Astrocyte of the cerebellum (primary cell): ENCODE measurements at regions not wholly inside any gene's neighbourhood (a gene's known extent, or its start where the extent isn't known, plus 50 kb on each side); places are given as distances from the start of the nearest gene placed in this dataset.

ENCODE experiments used
- DNase-seq: peaks from one replicate; pipeline ENCODE4 v3.0.0-alpha.2; 2011; ENCODE audit warnings: low read depth
- H3K4me3 ChIP-seq: 2 replicates; pipeline ENCODE4 v1.5.1; 2011; ENCODE audit warnings: mild to moderate bottlenecking, low read depth, low read length, moderate library complexity
- in situ Hi-C: cut with HindIII; loops from 2 replicates; pipeline ENCODE4 v1.10.0; 2017; ENCODE audit warnings: low sequenced_read_pairs
- TF ChIP-seq, protein P1 (sequence below): IDR thresholded peaks from 2 replicates; pipeline ENCODE4 v1.5.1; 2012; ENCODE audit warnings: low read length, low read depth, moderate library complexity, mild to moderate bottlenecking; ENCODE audit errors: missing control alignments

DNA sequence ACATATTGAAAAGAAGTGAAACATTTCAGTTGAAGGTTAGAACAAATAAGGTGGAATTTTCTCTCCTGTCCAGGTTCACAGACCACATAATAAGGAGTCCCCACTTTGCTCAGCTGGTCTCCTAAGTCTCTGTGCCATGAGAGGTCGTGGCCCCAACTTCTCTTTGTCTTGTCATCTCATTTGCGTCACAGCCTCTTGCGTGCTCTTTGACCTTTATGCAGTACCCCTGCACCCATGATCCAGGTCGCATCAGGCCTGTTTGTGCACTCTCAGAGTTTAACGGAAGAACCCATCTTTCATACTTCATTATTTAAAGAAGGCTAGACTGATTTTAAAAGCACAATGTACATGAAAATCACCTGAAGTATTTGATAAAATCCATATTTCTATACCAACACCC lies 110.4 kb upstream of the BMP2 start:
- in situ Hi-C loops = no loop called here
- H3K4me3 ChIP-seq = no peak overlapping the region
- TF ChIP-seq, protein P1, sequence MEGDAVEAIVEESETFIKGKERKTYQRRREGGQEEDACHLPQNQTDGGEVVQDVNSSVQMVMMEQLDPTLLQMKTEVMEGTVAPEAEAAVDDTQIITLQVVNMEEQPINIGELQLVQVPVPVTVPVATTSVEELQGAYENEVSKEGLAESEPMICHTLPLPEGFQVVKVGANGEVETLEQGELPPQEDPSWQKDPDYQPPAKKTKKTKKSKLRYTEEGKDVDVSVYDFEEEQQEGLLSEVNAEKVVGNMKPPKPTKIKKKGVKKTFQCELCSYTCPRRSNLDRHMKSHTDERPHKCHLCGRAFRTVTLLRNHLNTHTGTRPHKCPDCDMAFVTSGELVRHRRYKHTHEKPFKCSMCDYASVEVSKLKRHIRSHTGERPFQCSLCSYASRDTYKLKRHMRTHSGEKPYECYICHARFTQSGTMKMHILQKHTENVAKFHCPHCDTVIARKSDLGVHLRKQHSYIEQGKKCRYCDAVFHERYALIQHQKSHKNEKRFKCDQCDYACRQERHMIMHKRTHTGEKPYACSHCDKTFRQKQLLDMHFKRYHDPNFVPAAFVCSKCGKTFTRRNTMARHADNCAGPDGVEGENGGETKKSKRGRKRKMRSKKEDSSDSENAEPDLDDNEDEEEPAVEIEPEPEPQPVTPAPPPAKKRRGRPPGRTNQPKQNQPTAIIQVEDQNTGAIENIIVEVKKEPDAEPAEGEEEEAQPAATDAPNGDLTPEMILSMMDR = no peak
- DNase-seq = no peak

DNA sequence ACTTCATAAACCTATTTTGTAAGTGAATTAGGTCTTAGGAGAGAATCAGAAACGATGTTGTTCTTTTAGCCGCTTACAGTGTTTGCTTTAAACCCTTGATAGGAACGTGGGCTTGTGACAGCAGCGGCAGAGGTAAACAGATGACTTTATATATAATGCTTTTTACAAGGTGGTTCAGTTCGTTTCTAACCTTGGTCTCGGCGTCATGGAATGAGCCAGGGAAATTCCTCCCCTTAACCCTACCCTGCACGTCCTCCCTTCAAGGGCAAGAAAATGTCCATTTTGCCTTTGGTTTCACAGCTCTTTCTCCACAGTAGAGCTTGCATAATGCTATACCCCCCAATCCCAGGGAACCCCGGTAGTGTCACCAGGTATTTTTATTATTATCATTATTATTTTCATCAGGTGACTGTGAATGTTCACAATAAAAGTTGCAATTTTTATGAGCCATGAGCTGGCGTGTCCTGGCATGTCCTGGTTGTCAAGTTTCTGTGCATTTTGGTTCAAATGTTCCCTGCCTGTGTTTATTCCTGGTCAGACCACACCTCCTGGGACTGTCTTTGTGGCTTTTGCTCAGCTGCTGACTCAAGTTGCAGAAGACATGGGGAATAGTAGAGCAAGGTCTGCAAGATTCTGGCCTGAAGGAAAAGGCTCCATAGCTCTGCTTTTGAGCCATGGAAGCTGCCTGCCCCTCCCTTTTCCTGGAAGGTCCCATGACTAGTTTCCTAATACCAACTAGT lies 112.8 kb upstream of the BMP2 start:
- no peak overlapping the region for H3K4me3 ChIP-seq
- TF ChIP-seq, protein P1 = no peak
- in situ Hi-C loops = loop anchor here (5.0 kb wide), 1 partner anchor 53 kb away; no protein-coding TSS in a partner anchor
- DNase-seq = no peak

DNA sequence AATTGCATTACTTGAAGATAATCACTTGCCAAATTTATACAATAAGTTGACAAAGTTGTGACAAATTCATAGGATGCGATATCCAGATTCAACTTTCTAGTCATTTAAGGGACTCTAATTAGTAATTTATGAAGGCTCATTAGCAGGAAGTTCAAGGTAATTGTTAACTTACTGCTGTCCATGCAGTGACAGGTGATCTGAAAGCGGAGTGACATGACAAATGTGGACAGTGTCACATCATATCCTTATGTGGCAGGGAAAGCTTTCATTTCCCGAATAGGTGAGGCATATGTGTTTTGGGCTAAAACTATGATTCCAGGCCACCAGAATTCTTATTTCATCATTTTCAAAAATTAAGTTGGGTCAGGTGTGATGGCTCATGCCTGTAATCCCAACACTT lies 115.9 kb upstream of the BMP2 start:
- TF ChIP-seq, protein P1 = no peak
- DNase-seq = no peak
- in situ Hi-C loops = loop anchor here (5.0 kb wide), 1 partner anchor 56 kb away; no protein-coding TSS in a partner anchor
- H3K4me3 ChIP-seq = no peak overlapping the region

DNA sequence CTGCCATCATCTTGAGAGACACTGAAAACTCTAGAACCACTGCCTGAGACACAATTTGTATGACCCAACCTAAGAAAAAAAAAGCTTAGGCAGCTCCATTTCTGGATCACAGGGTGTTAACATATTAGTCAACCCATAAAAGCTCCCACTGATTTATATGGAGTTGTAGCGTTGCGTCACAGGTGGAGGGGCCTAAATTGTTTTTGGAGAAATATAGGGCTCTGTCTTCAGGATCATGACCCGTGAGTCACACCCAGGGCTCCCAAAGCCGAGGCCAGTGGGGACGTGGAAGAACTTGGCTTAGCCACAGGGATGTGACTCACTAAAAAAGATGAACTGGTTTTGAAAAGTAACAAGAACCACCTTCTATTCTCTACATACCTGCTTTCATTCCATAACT lies 116.5 kb upstream of the BMP2 start:
- TF ChIP-seq, protein P1 = no peak
- no peak for DNase-seq
- H3K4me3 ChIP-seq = no peak overlapping the region
- in situ Hi-C loops = loop anchor here (5.0 kb wide), 1 partner anchor 56 kb away; no protein-coding TSS in a partner anchor

DNA sequence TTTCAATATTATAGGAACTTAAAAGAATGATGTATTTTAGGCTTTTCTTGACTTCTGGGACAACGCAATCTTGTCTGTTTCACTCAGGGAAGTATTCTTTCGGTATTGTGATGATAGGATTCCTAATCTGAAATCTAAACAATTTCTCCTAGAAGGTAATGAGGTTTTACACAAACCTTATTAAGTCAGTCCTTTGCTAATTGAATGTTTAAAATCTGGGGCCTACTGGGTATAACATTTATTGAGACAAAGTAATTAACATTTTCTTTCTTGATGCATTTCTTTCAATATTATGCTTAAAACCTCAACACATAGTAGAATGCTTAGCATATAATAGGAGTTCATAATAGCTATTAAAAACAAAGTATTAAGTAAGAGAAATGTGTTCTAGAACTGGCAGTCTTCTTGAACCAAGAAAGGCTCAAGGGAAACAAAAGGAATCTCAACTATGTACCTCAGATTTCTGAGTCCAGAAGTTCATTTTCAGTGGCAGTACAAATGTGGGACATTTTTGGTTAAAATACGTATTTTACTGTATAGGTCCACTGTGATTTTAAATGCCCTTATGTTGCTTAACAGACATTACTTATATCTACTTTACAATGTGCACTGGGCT lies 121.4 kb upstream of the BMP2 start:
- TF ChIP-seq, protein P1 = no peak
- no peak overlapping the region for H3K4me3 ChIP-seq
- in situ Hi-C loops = no loop called here
- no peak for DNase-seq

DNA sequence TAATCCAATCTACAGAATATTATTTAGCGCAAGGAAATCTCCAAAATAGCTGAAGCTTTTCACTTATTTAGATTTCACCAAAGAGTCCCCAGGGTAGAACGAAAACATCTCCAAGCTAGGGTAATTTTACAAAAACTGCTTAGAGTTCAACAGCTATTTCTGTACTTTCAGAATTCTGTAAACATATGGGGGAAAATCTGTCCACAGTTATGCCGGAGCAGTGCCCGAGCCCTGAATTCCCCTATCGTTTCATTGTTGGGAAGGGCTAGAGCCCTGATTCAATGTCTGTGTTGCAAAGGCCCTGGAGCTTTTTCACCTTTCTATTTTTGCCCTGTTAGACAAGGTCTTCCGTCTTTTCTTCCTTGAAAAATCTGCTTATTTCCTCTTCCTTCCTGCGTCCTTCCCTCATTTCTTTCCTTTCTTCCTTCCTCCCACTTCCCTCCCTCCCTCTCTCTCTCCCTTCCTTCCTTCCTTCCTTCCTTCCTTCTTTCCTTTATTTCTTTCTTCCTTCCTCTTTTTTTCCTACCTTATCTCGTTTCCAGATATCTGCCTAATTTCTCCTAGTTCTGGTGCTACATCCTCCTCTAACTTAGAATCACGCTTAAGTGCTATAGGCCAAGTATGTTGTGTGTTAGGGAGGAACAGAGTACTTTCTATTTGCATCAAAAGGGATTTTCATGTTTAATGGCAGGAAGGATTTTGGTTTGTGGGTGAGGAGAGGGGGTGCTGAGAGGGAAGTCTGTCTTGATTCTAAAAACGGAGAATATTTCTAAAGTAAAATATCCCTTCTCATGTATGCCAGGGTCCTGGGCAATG lies 122.5 kb upstream of the BMP2 start:
- H3K4me3 ChIP-seq = no peak overlapping the region
- no peak for DNase-seq
- TF ChIP-seq, protein P1 = no peak
- in situ Hi-C loops = no loop called here
